HCT116 (cell line): ENCODE measurements at regions not wholly inside any gene's neighbourhood (a gene's known extent, or its start where the extent isn't known, plus 50 kb on each side); places are given as distances from the start of the nearest gene placed in this dataset.

Source experiments
- ATAC-seq: fragments of 200-7000 bp; cut with Tn5 transposase; 2 replicates; pipeline ENCODE4 v1.9.1; 2020; ENCODE audit warnings: mild to moderate bottlenecking, moderate library complexity
- BruUV-seq: library from RNA; stranded (reverse); fragments of 400-500 nt; replicated peaks from 2 replicates; lab custom pipeline; 2021; lab: Mats Ljungman, UMichigan
- CTCF ChIA-PET: fragments of 300-600 bp; sonication (Branson Sonifier 250); formaldehyde crosslinking; loops from one replicate; lab custom pipeline; 2021; ENCODE audit warnings: antibody characterized with exemption; lab: Charles Lee
- POLR2A ChIA-PET: fragments of 300-600, 350-600 bp; sonication (Branson Sonifier 250); formaldehyde crosslinking; loops from one replicate; lab custom pipeline; 2021; ENCODE audit warnings: antibody characterized with exemption; lab: Charles Lee
- RAD21 ChIA-PET, 2 experiments: fragments of 300-600 bp; sonication (Branson Sonifier 250); formaldehyde crosslinking; loops; one replicate each; lab custom pipeline; 2023; ENCODE audit warnings: low total read pairs in 2 of 2; ENCODE audit not compliant: uncharacterized antibody in 2 of 2, unreplicated experiment in 2 of 2, low non-redundant PET in 1 of 2; lab: Charles Lee
- DNase-seq: peaks from one replicate; pipeline ENCODE4 v3.0.0-alpha.2; 2010; ENCODE audit warnings: low read depth, low spot score
- H2AFZ ChIP-seq: fragments of 200-600 bp; shearing (Covaris generic), sonication (generic); 2 replicates; pipeline ENCODE4 v1.6.1; 2017; ENCODE audit warnings: low read depth, mixed run types, mixed read lengths, antibody characterized with exemption, low read length; ENCODE audit not compliant: poor library complexity, severe bottlenecking
- H3K27ac ChIP-seq: 2 replicates; pipeline ENCODE4 v1.5.1; 2012; ENCODE audit warnings: low read depth, low read length
- H3K27me3 ChIP-seq: fragments of 200-600 bp; sonication (generic); 2 replicates; pipeline ENCODE4 v1.6.1; 2016; ENCODE audit warnings: mixed run types, low read length, mixed read lengths; ENCODE audit not compliant: insufficient read depth
- H3K36me3 ChIP-seq, 2 experiments: fragments of 200-500 bp in 1 of 2; fragments of 200-600 bp in 1 of 2; sonication (Bioruptor generic) in 1 of 2; sonication (generic) in 1 of 2; 2 replicates each; pipeline versions ENCODE4 v1.5.1 to v1.6.1; 2014 to 2016; ENCODE audit warnings: low read length in 2 of 2, inconsistent platforms in 1 of 2, mixed read lengths in 1 of 2, mixed run types in 1 of 2; ENCODE audit not compliant: insufficient read depth in 2 of 2, control insufficient read depth in 1 of 2
- H3K4me1 ChIP-seq, 2 experiments: fragments of 200-600 bp in 1 of 2; sonication (generic) in 1 of 2; 2 replicates each; pipeline versions ENCODE4 v1.5.1 to v1.6.1; 2012 to 2017; ENCODE audit warnings: low read length in 2 of 2, inconsistent platforms in 1 of 2, mild to moderate bottlenecking in 1 of 2, mixed read lengths in 1 of 2, mixed run types in 1 of 2, moderate library complexity in 1 of 2; ENCODE audit not compliant: insufficient read depth in 2 of 2, control insufficient read depth in 1 of 2
- H3K4me2 ChIP-seq: fragments of 200-600 bp; sonication (generic); 2 replicates; pipeline ENCODE4 v1.6.1; 2017; ENCODE audit warnings: mixed run types, low read length, mixed read lengths
- H3K4me3 ChIP-seq, 2 experiments: fragments of 200-600 bp in 1 of 2; sonication (generic) in 1 of 2; replicated peaks in 1 of 2; 2 replicates each; pipeline ENCODE4 v1.5.1; 2011 to 2016; ENCODE audit warnings: low read length in 2 of 2, control low read depth in 1 of 2, low read depth in 1 of 2, mild to moderate bottlenecking in 1 of 2, mixed read lengths in 1 of 2, mixed run types in 1 of 2
- H3K79me2 ChIP-seq: fragments of 200-600 bp; sonication (generic); 2 replicates; pipeline ENCODE4 v1.6.1; 2017; ENCODE audit warnings: mild to moderate bottlenecking, mixed run types, low read length, moderate library complexity, mixed read lengths; ENCODE audit not compliant: insufficient read depth
- H3K9ac ChIP-seq: fragments of 200-600 bp; sonication (generic); 2 replicates; pipeline ENCODE4 v1.6.1; 2016; ENCODE audit warnings: low read length, mixed read lengths
- H3K9me2 ChIP-seq: fragments of 200-600 bp; sonication (generic), shearing (Covaris generic); 2 replicates; pipeline ENCODE4 v1.6.1; 2017; ENCODE audit warnings: mixed run types, mild to moderate bottlenecking, moderate library complexity; ENCODE audit not compliant: insufficient read depth
- H3K9me3 ChIP-seq, 2 experiments: fragments of 200-500 bp in 1 of 2; fragments of 200-600 bp in 1 of 2; sonication (Bioruptor generic) in 1 of 2; sonication (generic) in 1 of 2; 2 replicates each; pipeline ENCODE4 v1.6.1; 2014 to 2017; ENCODE audit warnings: low read length in 2 of 2, mixed read lengths in 2 of 2, inconsistent platforms in 1 of 2, low read depth in 1 of 2, mild to moderate bottlenecking in 1 of 2, mixed run types in 1 of 2, moderate library complexity in 1 of 2; ENCODE audit not compliant: control insufficient read depth in 1 of 2, insufficient read depth in 1 of 2
- H4K20me1 ChIP-seq: fragments of 200-600 bp; sonication (generic), shearing (Covaris generic); 2 replicates; pipeline ENCODE4 v1.6.1; 2017; ENCODE audit warnings: mixed run types, mild to moderate bottlenecking, moderate library complexity; ENCODE audit not compliant: insufficient read depth
- CBX3 ChIP-seq: IDR thresholded peaks from 2 replicates; pipeline ENCODE4 v1.6.1; 2012; ENCODE audit warnings: low read depth
- CEBPB ChIP-seq: IDR thresholded peaks from 2 replicates; pipeline ENCODE4 v1.6.1; 2012; ENCODE audit warnings: low read depth
- EGR1 ChIP-seq: IDR thresholded peaks from 2 replicates; pipeline ENCODE4 v1.6.1; 2012; ENCODE audit warnings: low read depth
- EZH2 ChIP-seq: fragments of 200-600 bp; sonication (generic); IDR thresholded peaks from 2 replicates; pipeline ENCODE4 v1.6.1; 2017; ENCODE audit warnings: antibody characterized with exemption, mixed run types
- EZH2phosphoT487 ChIP-seq: fragments of 200-600 bp; IDR thresholded peaks from 2 replicates; pipeline ENCODE4 v1.6.1; 2018; ENCODE audit warnings: antibody characterized with exemption, borderline replicate concordance
- FOSL1 ChIP-seq: IDR thresholded peaks from 2 replicates; pipeline ENCODE4 v1.6.1; 2012; ENCODE audit warnings: low read depth
- JUND ChIP-seq: IDR thresholded peaks from 2 replicates; pipeline ENCODE4 v1.6.1; 2012
- SP1 ChIP-seq: IDR thresholded peaks from 2 replicates; pipeline ENCODE4 v1.6.1; 2012; ENCODE audit warnings: low read depth
- TCF7L2 ChIP-seq: IDR thresholded peaks from 2 replicates; pipeline ENCODE4 v1.7.0; 2011; ENCODE audit warnings: borderline replicate concordance, inconsistent platforms; ENCODE audit not compliant: insufficient read depth, insufficient read length; ENCODE audit errors: extremely low read depth
- YY1 ChIP-seq: IDR thresholded peaks from 2 replicates; pipeline ENCODE4 v1.6.1; 2011; ENCODE audit warnings: low read length, low read depth, moderate library complexity, mild to moderate bottlenecking; ENCODE audit not compliant: insufficient replicate concordance; ENCODE audit errors: extremely low read depth
- ZFX ChIP-seq: fragments of 450-650 bp; IDR thresholded peaks from 2 replicates; pipeline ENCODE4 v1.6.1; 2017
- intact Hi-C: fragments of 100-400 bp; cut with micrococcal nuclease; formaldehyde crosslinking; loops from 2 replicates; pipeline ENCODE4 v1.10.0; 2022
- TF ChIP-seq, protein P1 (sequence below), 3 experiments: fragments of 200-600 bp in 1 of 3; sonication (generic) in 1 of 3; IDR thresholded peaks in 2 of 3; conservative IDR thresholded peaks in 1 of 3; 2 replicates each; pipeline ENCODE4 v1.5.1; 2012 to 2017; ENCODE audit warnings: low read depth in 2 of 3, low read length in 2 of 3, antibody characterized with exemption in 1 of 3, borderline replicate concordance in 1 of 3, control low read depth in 1 of 3, mild to moderate bottlenecking in 1 of 3, mixed read lengths in 1 of 3, mixed run types in 1 of 3, moderate library complexity in 1 of 3; ENCODE audit not compliant: insufficient read depth in 1 of 3
- TF ChIP-seq, protein P2 (sequence below): IDR thresholded peaks from 2 replicates; pipeline ENCODE4 v1.6.1; 2012
- TF ChIP-seq, protein P3 (sequence below): IDR thresholded peaks from 2 replicates; pipeline ENCODE4 v1.6.1; 2011; ENCODE audit warnings: mild to moderate bottlenecking, low read length, moderate library complexity; ENCODE audit not compliant: insufficient replicate concordance; ENCODE audit errors: extremely low read depth
- TF ChIP-seq, protein P4 (sequence below): IDR thresholded peaks from 2 replicates; pipeline ENCODE4 v1.6.1; 2012; ENCODE audit warnings: low read depth

DNA sequence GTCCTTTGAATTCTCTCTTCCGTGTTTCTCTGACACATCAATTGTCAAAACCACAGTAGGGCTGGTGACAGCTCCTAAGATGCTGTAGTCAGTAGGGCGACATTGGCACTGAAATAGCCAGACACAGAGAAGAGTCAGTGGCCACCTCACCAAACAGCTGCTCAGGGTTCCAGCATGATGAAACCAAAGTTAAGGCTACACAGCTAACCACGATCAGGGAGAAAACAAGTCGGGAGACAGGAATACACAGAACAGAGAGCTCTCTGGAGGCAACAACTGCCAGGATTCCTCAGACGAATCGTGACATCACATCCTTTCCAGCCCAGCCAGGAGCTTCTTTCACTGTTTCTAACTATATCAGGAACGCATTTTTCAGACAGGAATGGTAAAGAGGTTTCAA is 922.2 kb downstream of the SORCS1 start (continued):
- TF ChIP-seq YY1 (no peak), EGR1 (no peak), EZH2 (no peak), ZFX (no peak), SP1 (no peak)
- TF ChIP-seq, protein P1, sequence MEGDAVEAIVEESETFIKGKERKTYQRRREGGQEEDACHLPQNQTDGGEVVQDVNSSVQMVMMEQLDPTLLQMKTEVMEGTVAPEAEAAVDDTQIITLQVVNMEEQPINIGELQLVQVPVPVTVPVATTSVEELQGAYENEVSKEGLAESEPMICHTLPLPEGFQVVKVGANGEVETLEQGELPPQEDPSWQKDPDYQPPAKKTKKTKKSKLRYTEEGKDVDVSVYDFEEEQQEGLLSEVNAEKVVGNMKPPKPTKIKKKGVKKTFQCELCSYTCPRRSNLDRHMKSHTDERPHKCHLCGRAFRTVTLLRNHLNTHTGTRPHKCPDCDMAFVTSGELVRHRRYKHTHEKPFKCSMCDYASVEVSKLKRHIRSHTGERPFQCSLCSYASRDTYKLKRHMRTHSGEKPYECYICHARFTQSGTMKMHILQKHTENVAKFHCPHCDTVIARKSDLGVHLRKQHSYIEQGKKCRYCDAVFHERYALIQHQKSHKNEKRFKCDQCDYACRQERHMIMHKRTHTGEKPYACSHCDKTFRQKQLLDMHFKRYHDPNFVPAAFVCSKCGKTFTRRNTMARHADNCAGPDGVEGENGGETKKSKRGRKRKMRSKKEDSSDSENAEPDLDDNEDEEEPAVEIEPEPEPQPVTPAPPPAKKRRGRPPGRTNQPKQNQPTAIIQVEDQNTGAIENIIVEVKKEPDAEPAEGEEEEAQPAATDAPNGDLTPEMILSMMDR (IDR thresholded peaks at IDR 0.05 in 2 of 3, conservative IDR thresholded peaks at IDR 0.05 in 1 of 3; ENCODE audit: borderline replicate concordance in 1 of 3, insufficient read depth in 1 of 3, low read depth in 2 of 3, low read length in 2 of 3), result no peak
- TF ChIP-seq, protein P2, sequence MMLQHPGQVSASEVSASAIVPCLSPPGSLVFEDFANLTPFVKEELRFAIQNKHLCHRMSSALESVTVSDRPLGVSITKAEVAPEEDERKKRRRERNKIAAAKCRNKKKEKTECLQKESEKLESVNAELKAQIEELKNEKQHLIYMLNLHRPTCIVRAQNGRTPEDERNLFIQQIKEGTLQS, result no peak

DNA sequence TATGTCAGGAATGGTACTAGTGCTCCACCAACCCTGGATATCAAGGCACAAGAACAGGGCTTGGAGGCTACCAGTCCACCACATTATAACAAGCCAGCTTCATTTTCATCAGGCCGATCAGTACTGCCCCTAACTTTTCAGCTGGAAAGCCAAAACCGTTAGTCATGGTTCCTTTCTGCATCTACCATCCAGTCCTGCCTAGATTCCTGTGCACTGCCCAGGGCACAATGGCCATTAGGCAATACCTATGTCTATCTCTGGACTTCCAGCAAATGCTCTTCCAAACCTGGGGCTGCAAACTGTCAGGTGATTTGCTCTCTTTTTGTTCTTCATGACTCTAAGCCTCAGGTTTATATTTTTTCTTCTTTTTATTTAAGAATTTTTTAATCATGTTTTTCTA is 937.7 kb downstream of the SORCS1 start:
- no TSS peak for BruUV-seq
- H4K20me1 ChIP-seq, result no peaks in the 10 kb centered on the region
- no peak overlapping the region for H2AFZ ChIP-seq
- no peaks in the 10 kb centered on the region for H3K79me2 ChIP-seq
- POLR2A ChIA-PET, result no interaction called here
- RAD21 ChIA-PET, result no interaction called here
- DNase-seq, result no peak
- CTCF ChIA-PET, result no interaction called here
- H3K4me2 ChIP-seq, result no peak overlapping the region
- H3K27ac ChIP-seq, result no peak overlapping the region
- H3K4me3 ChIP-seq, result no peak overlapping the region
- H3K9me2 ChIP-seq, result no peaks in the 10 kb centered on the region
- peaks cover 10 to 14% of the 10 kb centered on the region in 2 experiments; a peak in 3 of 4 replicates for H3K9me3 ChIP-seq
- no peaks in the 10 kb centered on the region for H3K4me1 ChIP-seq
- no peaks in the 10 kb centered on the region for H3K27me3 ChIP-seq
- H3K9ac ChIP-seq, result no peak overlapping the region
- no peaks in the 10 kb centered on the region for H3K36me3 ChIP-seq
- intact Hi-C loops, result no loop called here
- TF ChIP-seq, protein P3, sequence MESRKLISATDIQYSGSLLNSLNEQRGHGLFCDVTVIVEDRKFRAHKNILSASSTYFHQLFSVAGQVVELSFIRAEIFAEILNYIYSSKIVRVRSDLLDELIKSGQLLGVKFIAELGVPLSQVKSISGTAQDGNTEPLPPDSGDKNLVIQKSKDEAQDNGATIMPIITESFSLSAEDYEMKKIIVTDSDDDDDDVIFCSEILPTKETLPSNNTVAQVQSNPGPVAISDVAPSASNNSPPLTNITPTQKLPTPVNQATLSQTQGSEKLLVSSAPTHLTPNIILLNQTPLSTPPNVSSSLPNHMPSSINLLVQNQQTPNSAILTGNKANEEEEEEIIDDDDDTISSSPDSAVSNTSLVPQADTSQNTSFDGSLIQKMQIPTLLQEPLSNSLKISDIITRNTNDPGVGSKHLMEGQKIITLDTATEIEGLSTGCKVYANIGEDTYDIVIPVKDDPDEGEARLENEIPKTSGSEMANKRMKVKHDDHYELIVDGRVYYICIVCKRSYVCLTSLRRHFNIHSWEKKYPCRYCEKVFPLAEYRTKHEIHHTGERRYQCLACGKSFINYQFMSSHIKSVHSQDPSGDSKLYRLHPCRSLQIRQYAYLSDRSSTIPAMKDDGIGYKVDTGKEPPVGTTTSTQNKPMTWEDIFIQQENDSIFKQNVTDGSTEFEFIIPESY, result no peak
- TF ChIP-seq, protein P4, sequence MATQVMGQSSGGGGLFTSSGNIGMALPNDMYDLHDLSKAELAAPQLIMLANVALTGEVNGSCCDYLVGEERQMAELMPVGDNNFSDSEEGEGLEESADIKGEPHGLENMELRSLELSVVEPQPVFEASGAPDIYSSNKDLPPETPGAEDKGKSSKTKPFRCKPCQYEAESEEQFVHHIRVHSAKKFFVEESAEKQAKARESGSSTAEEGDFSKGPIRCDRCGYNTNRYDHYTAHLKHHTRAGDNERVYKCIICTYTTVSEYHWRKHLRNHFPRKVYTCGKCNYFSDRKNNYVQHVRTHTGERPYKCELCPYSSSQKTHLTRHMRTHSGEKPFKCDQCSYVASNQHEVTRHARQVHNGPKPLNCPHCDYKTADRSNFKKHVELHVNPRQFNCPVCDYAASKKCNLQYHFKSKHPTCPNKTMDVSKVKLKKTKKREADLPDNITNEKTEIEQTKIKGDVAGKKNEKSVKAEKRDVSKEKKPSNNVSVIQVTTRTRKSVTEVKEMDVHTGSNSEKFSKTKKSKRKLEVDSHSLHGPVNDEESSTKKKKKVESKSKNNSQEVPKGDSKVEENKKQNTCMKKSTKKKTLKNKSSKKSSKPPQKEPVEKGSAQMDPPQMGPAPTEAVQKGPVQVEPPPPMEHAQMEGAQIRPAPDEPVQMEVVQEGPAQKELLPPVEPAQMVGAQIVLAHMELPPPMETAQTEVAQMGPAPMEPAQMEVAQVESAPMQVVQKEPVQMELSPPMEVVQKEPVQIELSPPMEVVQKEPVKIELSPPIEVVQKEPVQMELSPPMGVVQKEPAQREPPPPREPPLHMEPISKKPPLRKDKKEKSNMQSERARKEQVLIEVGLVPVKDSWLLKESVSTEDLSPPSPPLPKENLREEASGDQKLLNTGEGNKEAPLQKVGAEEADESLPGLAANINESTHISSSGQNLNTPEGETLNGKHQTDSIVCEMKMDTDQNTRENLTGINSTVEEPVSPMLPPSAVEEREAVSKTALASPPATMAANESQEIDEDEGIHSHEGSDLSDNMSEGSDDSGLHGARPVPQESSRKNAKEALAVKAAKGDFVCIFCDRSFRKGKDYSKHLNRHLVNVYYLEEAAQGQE, result no peak
- TF ChIP-seq EZH2phosphoT487 (no peak), CBX3 (no peak), EZH2 (no peak), JUND (no peak), EGR1 (no peak), CEBPB (no peak), SP1 (no peak), FOSL1 (no peak), ZFX (no peak), TCF7L2 (no peak)
- TF ChIP-seq, protein P2, result no peak
- TF ChIP-seq, all 23 proteins: peak for 0
- no peak for ATAC-seq
